KMS-11 (cell line): ENCODE measurements at regions not wholly inside any gene's neighbourhood (a gene's known extent, or its start where the extent isn't known, plus 50 kb on each side); places are given as distances from the start of the nearest gene placed in this dataset.

ENCODE experiments used
- H2AFZ ChIP-seq: fragments of 200-600 bp; sonication (generic); 2 replicates; pipeline ENCODE4 v1.6.1; 2016; ENCODE audit warnings: antibody characterized with exemption, mixed run types, low read depth
- H3K27ac ChIP-seq: fragments of 200-600 bp; sonication (generic); 2 replicates; pipeline ENCODE4 v1.6.1; 2016; ENCODE audit warnings: mild to moderate bottlenecking, mixed run types
- H3K27me3 ChIP-seq: fragments of 200-600 bp; sonication (generic); 2 replicates; pipeline ENCODE4 v1.6.1; 2017; ENCODE audit warnings: mild to moderate bottlenecking, low read depth, mixed run types, moderate library complexity; ENCODE audit not compliant: insufficient read depth
- H3K36me3 ChIP-seq: fragments of 200-600 bp; sonication (generic); 2 replicates; pipeline ENCODE4 v1.6.1; 2017; ENCODE audit warnings: mild to moderate bottlenecking, mixed run types; ENCODE audit not compliant: insufficient read depth
- H3K4me1 ChIP-seq: fragments of 200-600 bp; sonication (generic); 2 replicates; pipeline ENCODE4 v1.6.1; 2016; ENCODE audit warnings: mild to moderate bottlenecking, low read depth, mixed run types; ENCODE audit not compliant: poor library complexity, severe bottlenecking
- H3K4me2 ChIP-seq: fragments of 200-600 bp; sonication (generic); 2 replicates; pipeline ENCODE4 v1.7.0; 2016; ENCODE audit warnings: mild to moderate bottlenecking, mixed run types
- H3K4me3 ChIP-seq: fragments of 200-600 bp; sonication (generic); IDR thresholded peaks from 2 replicates; pipeline ENCODE4 v1.6.1; 2017; ENCODE audit warnings: low read depth, low read length, mixed read lengths; ENCODE audit not compliant: insufficient read depth
- H3K79me2 ChIP-seq: fragments of 200-600 bp; sonication (generic); 2 replicates; pipeline ENCODE4 v1.6.1; 2016; ENCODE audit warnings: low read depth, mixed run types; ENCODE audit not compliant: insufficient read depth
- H3K9ac ChIP-seq: fragments of 200-600 bp; sonication (generic); 2 replicates; pipeline ENCODE4 v1.6.1; 2016; ENCODE audit warnings: mild to moderate bottlenecking, mixed run types
- H4K20me1 ChIP-seq: fragments of 200-600 bp; sonication (generic); 2 replicates; pipeline ENCODE4 v1.6.1; 2016; ENCODE audit warnings: mild to moderate bottlenecking, mixed run types; ENCODE audit not compliant: insufficient read depth
- CTCF ChIP-seq: fragments of 200-600 bp; sonication (generic); conservative IDR thresholded peaks from 2 replicates; pipeline ENCODE4 v1.6.1; 2017; ENCODE audit warnings: low read depth, mild to moderate bottlenecking, antibody characterized with exemption, low read length, moderate library complexity, mixed read lengths

DNA sequence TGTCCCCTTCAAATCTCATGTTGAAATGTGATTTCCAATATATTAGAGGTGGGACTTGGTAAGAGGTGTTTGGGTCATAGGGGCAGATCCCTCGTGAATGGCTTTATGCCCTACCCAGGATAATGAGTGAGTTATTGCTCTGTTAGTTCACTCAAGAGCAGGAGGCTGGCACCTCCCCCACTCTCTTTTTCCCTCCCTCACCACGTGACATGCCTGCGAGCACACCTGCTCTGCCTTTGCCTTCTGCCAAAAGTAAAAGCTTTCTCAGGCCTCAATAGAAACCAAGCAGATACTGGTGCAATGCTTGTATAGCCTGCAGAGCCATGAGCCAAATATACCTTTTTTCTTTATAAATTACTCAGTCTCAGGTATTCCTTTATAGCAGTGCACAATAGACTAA is 286.3 kb upstream of the UGT8 start:
- H3K4me1 ChIP-seq, result no peaks in the 10 kb centered on the region
- H3K36me3 ChIP-seq, result no peaks in the 10 kb centered on the region
- no peaks in the 10 kb centered on the region for H3K79me2 ChIP-seq
- no peaks in the 10 kb centered on the region for H4K20me1 ChIP-seq
- H2AFZ ChIP-seq, result no peak overlapping the region
- no peak for TF ChIP-seq CTCF
- H3K27ac ChIP-seq, result no peak overlapping the region
- no peak overlapping the region for H3K4me2 ChIP-seq
- no peaks in the 10 kb centered on the region for H3K27me3 ChIP-seq
- H3K9ac ChIP-seq, result no peak overlapping the region
- H3K4me3 ChIP-seq, result no peak overlapping the region

- H3K79me2 ChIP-seq, result no peaks in the 10 kb centered on the region
- H3K36me3 ChIP-seq, result no peaks in the 10 kb centered on the region
- no peak for TF ChIP-seq CTCF
- no peak overlapping the region for H2AFZ ChIP-seq
- H3K4me3 ChIP-seq, result no peak overlapping the region
- no peak overlapping the region for H3K4me2 ChIP-seq
- H3K4me1 ChIP-seq, result no peaks in the 10 kb centered on the region
- H3K27ac ChIP-seq, result no peak overlapping the region
- H3K27me3 ChIP-seq, result no peaks in the 10 kb centered on the region
- no peaks in the 10 kb centered on the region for H4K20me1 ChIP-seq
- no peak overlapping the region for H3K9ac ChIP-seq
Observed at GRCh38 chr4:114316789-114317188, 281.8 kb upstream of the UGT8 start.

GRCh38 chr4:114317564-114317963 is 281.0 kb upstream of the UGT8 start:
- no peaks in the 10 kb centered on the region for H3K79me2 ChIP-seq
- H4K20me1 ChIP-seq, result no peaks in the 10 kb centered on the region
- no peaks in the 10 kb centered on the region for H3K36me3 ChIP-seq
- H3K4me3 ChIP-seq, result no peak overlapping the region
- H2AFZ ChIP-seq, result no peak overlapping the region
- no peak overlapping the region for H3K9ac ChIP-seq
- no peaks in the 10 kb centered on the region for H3K4me1 ChIP-seq
- TF ChIP-seq CTCF, result no peak
- H3K27me3 ChIP-seq, result no peaks in the 10 kb centered on the region
- H3K4me2 ChIP-seq, result no peak overlapping the region
- no peak overlapping the region for H3K27ac ChIP-seq

GRCh38 chr4:114318309-114318708 is 280.3 kb upstream of the UGT8 start:
- no peaks in the 10 kb centered on the region for H3K4me1 ChIP-seq
- H3K9ac ChIP-seq, result no peak overlapping the region
- H3K4me2 ChIP-seq, result no peak overlapping the region
- H3K27ac ChIP-seq, result no peak overlapping the region
- H3K36me3 ChIP-seq, result no peaks in the 10 kb centered on the region
- H4K20me1 ChIP-seq, result no peaks in the 10 kb centered on the region
- H3K79me2 ChIP-seq, result no peaks in the 10 kb centered on the region
- no peak for TF ChIP-seq CTCF
- H2AFZ ChIP-seq, result no peak overlapping the region
- H3K27me3 ChIP-seq, result no peaks in the 10 kb centered on the region
- H3K4me3 ChIP-seq, result no peak overlapping the region

- Histone ChIP-seq H2AFZ (no peak overlapping the region), H3K27ac (no peak overlapping the region), H4K20me1 (no peaks in the 10 kb centered on the region), H3K4me1 (no peaks in the 10 kb centered on the region), H3K4me2 (no peak overlapping the region), H3K36me3 (no peaks in the 10 kb centered on the region), H3K79me2 (no peaks in the 10 kb centered on the region), H3K9ac (no peak overlapping the region), H3K27me3 (no peaks in the 10 kb centered on the region), H3K4me3 (no peak overlapping the region)
- TF ChIP-seq CTCF, result no peak
Observed at GRCh38 chr4:114320126-114320525, 278.5 kb upstream of the UGT8 start.
